ENCODE measurements at regions not wholly inside any gene's neighbourhood (a gene's known extent, or its start where the extent isn't known, plus 50 kb on each side); places are given as distances from the start of the nearest gene placed in this dataset.

GRCh38 chr18:73943763-73944162 is 203.9 kb downstream of the FBXO15 start:
- BruUV-seq (replicated peaks) = no TSS peak
- Histone ChIP-seq H3K9me2 (ENCODE audit: insufficient read depth) (no peaks in the 10 kb centered on the region), H3K27ac (ENCODE audit: low read depth, low read length) (no peak overlapping the region), H2AFZ (ENCODE audit: low read depth, low read length, poor library complexity, severe bottlenecking) (no peak overlapping the region), H3K9ac (ENCODE audit: low read length) (no peak overlapping the region), H3K4me1 (ENCODE audit: control insufficient read depth in 1 of 2, insufficient read depth in 2 of 2, low read length in 2 of 2) (no peaks in the 10 kb centered on the region), H3K27me3 (ENCODE audit: insufficient read depth, low read length) (no peaks in the 10 kb centered on the region), H3K9me3 (ENCODE audit: control insufficient read depth in 1 of 2, insufficient read depth in 1 of 2, low read depth in 1 of 2, low read length in 2 of 2) (peaks cover 3 to 6% of the 10 kb centered on the region in 2 experiments; a peak in 2 of 4 replicates), H4K20me1 (ENCODE audit: insufficient read depth) (no peaks in the 10 kb centered on the region), H3K4me2 (ENCODE audit: low read length) (no peak overlapping the region), H3K4me3 (replicated peaks in 1 of 2; ENCODE audit: low read depth in 1 of 2, low read length in 2 of 2) (no peak overlapping the region), H3K79me2 (ENCODE audit: insufficient read depth, low read length) (no peaks in the 10 kb centered on the region), H3K36me3 (ENCODE audit: control insufficient read depth in 1 of 2, insufficient read depth in 2 of 2, low read length in 2 of 2) (no peaks in the 10 kb centered on the region)
- POLR2A ChIA-PET = no interaction called here
- intact Hi-C loops (cut with micrococcal nuclease) = no loop called here
- TF ChIP-seq REST (IDR thresholded peaks at IDR 0.05; ENCODE audit: low read depth) (no peak), EGR1 (IDR thresholded peaks at IDR 0.05; ENCODE audit: low read depth) (no peak), RAD21 (IDR thresholded peaks at IDR 0.05; ENCODE audit: low read depth) (no peak), ZNF274 (IDR thresholded peaks at IDR 0.05; ENCODE audit: low read depth, low read length) (no peak), TCF7L2 (IDR thresholded peaks at IDR 0.05; ENCODE audit: borderline replicate concordance, extremely low read depth, insufficient read depth, insufficient read length) (no peak), ZFX (IDR thresholded peaks at IDR 0.05) (no peak), SP1 (IDR thresholded peaks at IDR 0.05; ENCODE audit: low read depth) (no peak), CTCF (IDR thresholded peaks at IDR 0.05 in 2 of 3, conservative IDR thresholded peaks at IDR 0.05 in 1 of 3; ENCODE audit: borderline replicate concordance in 1 of 3, insufficient read depth in 1 of 3, low read depth in 2 of 3, low read length in 2 of 3) (no peak), FOSL1 (IDR thresholded peaks at IDR 0.05; ENCODE audit: low read depth) (no peak), MAX (IDR thresholded peaks at IDR 0.05) (no peak), ELF1 (IDR thresholded peaks at IDR 0.05; ENCODE audit: borderline replicate concordance, low read depth) (no peak), EZH2phosphoT487 (IDR thresholded peaks at IDR 0.05; ENCODE audit: borderline replicate concordance) (no peak), JUND (IDR thresholded peaks at IDR 0.05) (no peak)
- RAD21 ChIA-PET (ENCODE audit: low non-redundant PET in 1 of 2, low total read pairs in 2 of 2, uncharacterized antibody in 2 of 2, unreplicated experiment in 2 of 2) = no interaction called here
- no peak for ATAC-seq
- CTCF ChIA-PET = no interaction called here
- DNase-seq (ENCODE audit: low read depth, low spot score) = no peak
